H1 (cell line): ENCODE measurements at regions not wholly inside any gene's neighbourhood (a gene's known extent, or its start where the extent isn't known, plus 50 kb on each side); places are given as distances from the start of the nearest gene placed in this dataset.

Experiments
- CHD7 ChIP-seq: fragments of 300-600 bp; sonication (generic); IDR thresholded peaks from 2 replicates; pipeline ENCODE4 v1.7.1; 2012; ENCODE audit warnings: low read length, moderate library complexity, mild to moderate bottlenecking, inconsistent platforms; ENCODE audit not compliant: insufficient replicate concordance
- SIN3A ChIP-seq, 2 experiments: IDR thresholded peaks in 1 of 2; conservative IDR thresholded peaks in 1 of 2; 2 replicates each; pipeline ENCODE4 v1.6.1; 2011 to 2012; ENCODE audit warnings: low read length in 2 of 2, improper control_type of control experiment in 1 of 2, low read depth in 1 of 2, mild to moderate bottlenecking in 1 of 2

DNA sequence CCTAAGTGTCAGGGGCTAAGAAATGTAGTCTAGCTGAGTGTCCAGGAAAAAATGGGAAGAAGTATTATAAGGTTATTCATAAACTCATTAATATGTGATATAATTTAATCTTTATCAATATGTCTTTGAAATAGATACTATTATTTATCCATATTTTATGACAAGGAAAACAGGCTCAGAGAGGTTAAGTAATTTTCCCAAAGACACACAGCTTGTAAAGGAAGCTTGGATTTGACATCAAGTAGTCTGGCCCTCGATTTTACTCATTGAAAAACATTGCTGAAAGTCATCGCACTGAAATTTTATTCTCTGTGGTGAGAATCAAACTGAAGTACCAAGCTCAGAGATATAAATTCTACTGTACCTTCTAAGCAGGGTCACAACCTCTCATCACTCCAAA is 276.9 kb downstream of the MSX2 start (continued):
- TF ChIP-seq CHD7 (no peak), SIN3A (conservative IDR thresholded peaks at IDR 0.05 in 1 of 2, IDR thresholded peaks at IDR 0.05 in 1 of 2; ENCODE audit: low read depth in 1 of 2, low read length in 2 of 2) (no peak)
